ENCODE measurements at regions not wholly inside any gene's neighbourhood (a gene's known extent, or its start where the extent isn't known, plus 50 kb on each side); places are given as distances from the start of the nearest gene placed in this dataset.

GRCh38 chr5:29905626-29906353 is 1287.7 kb upstream of the CDH6 start:
- no peaks in the 10 kb centered on the region for H3K36me3 ChIP-seq
- H3K27ac ChIP-seq (replicated peaks), result no peak overlapping the region
- H3K4me3 ChIP-seq, result no peak overlapping the region
- no peak for DNase-seq
- no peaks in the 10 kb centered on the region for H3K4me1 ChIP-seq
- intact Hi-C loops (cut with micrococcal nuclease), result no loop called here
- no peaks in the 10 kb centered on the region for H3K27me3 ChIP-seq (ENCODE audit: low read depth)
- no peak for TF ChIP-seq CTCF (IDR thresholded peaks at IDR 0.05; ENCODE audit: borderline replicate concordance)
- peaks cover 17% of the 10 kb centered on the region for H3K9me3 ChIP-seq (replicated peaks)

- H3K9me3 ChIP-seq (replicated peaks), result peaks cover 1% of the 10 kb centered on the region
- intact Hi-C loops (cut with micrococcal nuclease), result no loop called here
- H3K4me3 ChIP-seq, result no peak overlapping the region
- no peaks in the 10 kb centered on the region for H3K27me3 ChIP-seq (ENCODE audit: low read depth)
- H3K27ac ChIP-seq (replicated peaks), result no peak overlapping the region
- no peak for DNase-seq
- H3K36me3 ChIP-seq, result no peaks in the 10 kb centered on the region
- no peak for TF ChIP-seq CTCF (IDR thresholded peaks at IDR 0.05; ENCODE audit: borderline replicate concordance)
- no peaks in the 10 kb centered on the region for H3K4me1 ChIP-seq
These were observed 1290.6 kb upstream of the CDH6 start for GRCh38 chr5:29902859-29903258.

GRCh38 chr5:29899583-29899982 is 1293.9 kb upstream of the CDH6 start:
- intact Hi-C loops (cut with micrococcal nuclease), result no loop called here
- no peaks in the 10 kb centered on the region for H3K36me3 ChIP-seq
- H3K27me3 ChIP-seq (ENCODE audit: low read depth), result no peaks in the 10 kb centered on the region
- no peak overlapping the region for H3K27ac ChIP-seq (replicated peaks)
- no peaks in the 10 kb centered on the region for H3K4me1 ChIP-seq
- H3K4me3 ChIP-seq, result no peak overlapping the region
- no peak for TF ChIP-seq CTCF (IDR thresholded peaks at IDR 0.05; ENCODE audit: borderline replicate concordance)
- no peaks in the 10 kb centered on the region for H3K9me3 ChIP-seq (replicated peaks)
- DNase-seq, result no peak

GRCh38 chr5:29897916-29898315 is 1295.6 kb upstream of the CDH6 start:
- Histone ChIP-seq H3K36me3 (no peaks in the 10 kb centered on the region), H3K9me3 (replicated peaks) (no peaks in the 10 kb centered on the region), H3K27ac (replicated peaks) (no peak overlapping the region), H3K27me3 (ENCODE audit: low read depth) (no peaks in the 10 kb centered on the region), H3K4me1 (no peaks in the 10 kb centered on the region), H3K4me3 (no peak overlapping the region)
- intact Hi-C loops (cut with micrococcal nuclease), result no loop called here
- DNase-seq, result no peak
- TF ChIP-seq CTCF (IDR thresholded peaks at IDR 0.05; ENCODE audit: borderline replicate concordance), result no peak

GRCh38 chr5:29896646-29897045 is 1296.8 kb upstream of the CDH6 start:
- intact Hi-C loops (cut with micrococcal nuclease), result no loop called here
- Histone ChIP-seq H3K9me3 (replicated peaks) (no peaks in the 10 kb centered on the region), H3K4me1 (no peaks in the 10 kb centered on the region), H3K27ac (replicated peaks) (no peak overlapping the region), H3K4me3 (no peak overlapping the region), H3K27me3 (ENCODE audit: low read depth) (no peaks in the 10 kb centered on the region), H3K36me3 (no peaks in the 10 kb centered on the region)
- TF ChIP-seq CTCF (IDR thresholded peaks at IDR 0.05; ENCODE audit: borderline replicate concordance), result no peak
- no peak for DNase-seq

Data from left ventricle myocardium inferior (tissue), 1 donor.